Hippocampal formation (tissue), 2 donors: ENCODE measurements at regions not wholly inside any gene's neighbourhood (a gene's known extent, or its start where the extent isn't known, plus 50 kb on each side); places are given as distances from the start of the nearest gene placed in this dataset.

Experiments
- DNase-seq, 2 donors: peaks; one replicate each; lab custom pipeline; 2025; lab: John Stamatoyannopoulos, UW

GRCh38 chr2:2642906-2643890 lies 312.1 kb upstream of the MYT1L start:
- DNase-seq: no peak

- no peak for DNase-seq
Observed at GRCh38 chr2:2641541-2642410, 310.7 kb upstream of the MYT1L start.

- no peak for DNase-seq
Observed at GRCh38 chr2:2640818-2641217, 309.7 kb upstream of the MYT1L start.

GRCh38 chr2:2640371-2640770 lies 309.3 kb upstream of the MYT1L start:
- no peak for DNase-seq

GRCh38 chr2:2639251-2640139 lies 308.4 kb upstream of the MYT1L start:
- no peak for DNase-seq

- DNase-seq: no peak
Observed at GRCh38 chr2:2638547-2639220, 307.6 kb upstream of the MYT1L start.

GRCh38 chr2:2636813-2637212 lies 305.7 kb upstream of the MYT1L start:
- no peak for DNase-seq

GRCh38 chr2:2635025-2635528 lies 304.0 kb upstream of the MYT1L start:
- no peak for DNase-seq

GRCh38 chr2:2633017-2633416 lies 301.9 kb upstream of the MYT1L start:
- DNase-seq: no peak

GRCh38 chr2:2623939-2624338 lies 292.9 kb upstream of the MYT1L start:
- no peak for DNase-seq

GRCh38 chr2:2621855-2622254 lies 290.8 kb upstream of the MYT1L start:
- DNase-seq: no peak

- DNase-seq: no peak
Observed at GRCh38 chr2:2620604-2621003, 289.5 kb upstream of the MYT1L start.

- no peak for DNase-seq
Observed at GRCh38 chr2:2619995-2620394, 288.9 kb upstream of the MYT1L start.

GRCh38 chr2:2614452-2614851 lies 283.4 kb upstream of the MYT1L start:
- DNase-seq: no peak

GRCh38 chr2:2613279-2614199 lies 282.5 kb upstream of the MYT1L start:
- peak; percentile 92 to 95 for DNase-seq

GRCh38 chr2:2610751-2611150 lies 279.7 kb upstream of the MYT1L start:
- DNase-seq: no peak

- DNase-seq: no peak
Observed at GRCh38 chr2:2600366-2600765, 269.3 kb upstream of the MYT1L start.

GRCh38 chr2:2599441-2599840 lies 268.4 kb upstream of the MYT1L start:
- DNase-seq: no peak

GRCh38 chr2:2597712-2598111 lies 266.6 kb upstream of the MYT1L start:
- DNase-seq: no peak

- DNase-seq: no peak
Observed at GRCh38 chr2:2591542-2591940, 260.5 kb upstream of the MYT1L start.
